ENCODE measurements at regions not wholly inside any gene's neighbourhood (a gene's known extent, or its start where the extent isn't known, plus 50 kb on each side); places are given as distances from the start of the nearest gene placed in this dataset.

GRCh38 chr4:96193061-96193460, 353.2 kb downstream of the PDHA2 start:
- no peak for TF ChIP-seq CTCF (IDR thresholded peaks at IDR 0.05)
- no peak for TF ChIP-seq POLR2A (IDR thresholded peaks at IDR 0.05)
- intact Hi-C loops (cut with DNase I; ENCODE audit: low total_unique reads) = no loop called here
- H3K4me1 ChIP-seq = no peaks in the 10 kb centered on the region
- no peaks in the 10 kb centered on the region for H3K36me3 ChIP-seq
- H3K27me3 ChIP-seq = no peaks in the 10 kb centered on the region
- no peaks in the 10 kb centered on the region for H3K9me3 ChIP-seq
- no peak overlapping the region for H3K27ac ChIP-seq
- no peak overlapping the region for H3K4me3 ChIP-seq
- no peak for DNase-seq

- intact Hi-C loops (cut with DNase I; ENCODE audit: low total_unique reads) = no loop called here
- no peaks in the 10 kb centered on the region for H3K4me1 ChIP-seq
- no peaks in the 10 kb centered on the region for H3K36me3 ChIP-seq
- H3K9me3 ChIP-seq = no peaks in the 10 kb centered on the region
- no peaks in the 10 kb centered on the region for H3K27me3 ChIP-seq
- no peak for TF ChIP-seq CTCF (IDR thresholded peaks at IDR 0.05)
- TF ChIP-seq POLR2A (IDR thresholded peaks at IDR 0.05) = no peak
- H3K27ac ChIP-seq = no peak overlapping the region
- DNase-seq = no peak
- no peak overlapping the region for H3K4me3 ChIP-seq
Measured at GRCh38 chr4:96194993-96195392, 355.1 kb downstream of the PDHA2 start.

- Histone ChIP-seq H3K4me1 (no peaks in the 10 kb centered on the region), H3K36me3 (no peaks in the 10 kb centered on the region), H3K9me3 (no peaks in the 10 kb centered on the region), H3K4me3 (no peak overlapping the region), H3K27me3 (no peaks in the 10 kb centered on the region), H3K27ac (no peak overlapping the region)
- no peak for TF ChIP-seq POLR2A (IDR thresholded peaks at IDR 0.05)
- no peak for TF ChIP-seq CTCF (IDR thresholded peaks at IDR 0.05)
- no peak for DNase-seq
- intact Hi-C loops (cut with DNase I; ENCODE audit: low total_unique reads) = no loop called here
Measured at GRCh38 chr4:96205143-96205936, 365.4 kb downstream of the PDHA2 start.

GRCh38 chr4:96227515-96227914, 387.6 kb downstream of the PDHA2 start:
- Histone ChIP-seq H3K4me1 (no peaks in the 10 kb centered on the region), H3K36me3 (no peaks in the 10 kb centered on the region), H3K27ac (no peak overlapping the region), H3K27me3 (peaks cover 0 to 3% of the 10 kb centered on the region in 2 donors), H3K4me3 (no peak overlapping the region), H3K9me3 (no peaks in the 10 kb centered on the region)
- TF ChIP-seq CTCF (IDR thresholded peaks at IDR 0.05) = no peak
- no peak for TF ChIP-seq POLR2A (IDR thresholded peaks at IDR 0.05)
- DNase-seq = no peak
- intact Hi-C loops (cut with DNase I; ENCODE audit: low total_unique reads) = no loop called here

GRCh38 chr4:96228463-96228862, 388.6 kb downstream of the PDHA2 start:
- DNase-seq = no peak
- Histone ChIP-seq H3K9me3 (no peaks in the 10 kb centered on the region), H3K27ac (no peak overlapping the region), H3K27me3 (peaks cover 0 to 3% of the 10 kb centered on the region in 2 donors), H3K4me3 (no peak overlapping the region), H3K36me3 (no peaks in the 10 kb centered on the region), H3K4me1 (no peaks in the 10 kb centered on the region)
- intact Hi-C loops (cut with DNase I; ENCODE audit: low total_unique reads) = no loop called here
- TF ChIP-seq POLR2A (IDR thresholded peaks at IDR 0.05) (no peak), CTCF (IDR thresholded peaks at IDR 0.05) (no peak)
